PC-9 (cell line): ENCODE measurements at regions not wholly inside any gene's neighbourhood (a gene's known extent, or its start where the extent isn't known, plus 50 kb on each side); places are given as distances from the start of the nearest gene placed in this dataset.
A peak's percentile ranks its signal among the peaks of the same experiment; 100 is the strongest.

ENCODE experiments used
- BruUV-seq: library from RNA; stranded (reverse); fragments of 400-500 nt; replicated peaks from 2 replicates; lab custom pipeline; 2021; lab: Mats Ljungman, UMichigan
- CTCF ChIA-PET: fragments of 300-600 bp; sonication (Branson Sonifier 250); formaldehyde crosslinking; loops from one replicate; lab custom pipeline; 2022; ENCODE audit warnings: antibody characterized with exemption; lab: Charles Lee
- POLR2A ChIA-PET: fragments of 300-600 bp; sonication (Branson Sonifier 250); formaldehyde crosslinking; loops from one replicate; lab custom pipeline; 2022; ENCODE audit warnings: antibody characterized with exemption; ENCODE audit not compliant: unreplicated experiment; lab: Charles Lee
- DNase-seq, 2 experiments: peaks; one replicate each; pipeline versions ENCODE4 v3.0.0 to v3.0.0-alpha.2; 2015 to 2022; ENCODE audit warnings: mixed read lengths in 1 of 2
- H2AFZ ChIP-seq: fragments of 200-600 bp; sonication (generic); 2 replicates; pipeline ENCODE4 v1.8.1; 2017; ENCODE audit warnings: antibody characterized with exemption
- H3F3A ChIP-seq: fragments of 200-600 bp; sonication (generic); 2 replicates; pipeline ENCODE4 v1.8.1; 2017; ENCODE audit warnings: antibody characterized with exemption, mild to moderate bottlenecking, low read depth; ENCODE audit not compliant: insufficient read depth
- H3K27ac ChIP-seq: fragments of 200-600 bp; sonication (generic); 2 replicates; pipeline ENCODE4 v1.6.1; 2016; ENCODE audit warnings: mixed run types
- H3K27me3 ChIP-seq: fragments of 200-600 bp; sonication (generic); 2 replicates; pipeline ENCODE4 v1.6.1; 2016; ENCODE audit warnings: low read depth, mixed run types; ENCODE audit not compliant: insufficient read depth
- H3K36me3 ChIP-seq: fragments of 200-600 bp; sonication (generic); 2 replicates; pipeline ENCODE4 v1.6.1; 2016; ENCODE audit warnings: low read depth, mixed run types
- H3K4me1 ChIP-seq: fragments of 200-600 bp; sonication (generic); replicated peaks from 2 replicates; pipeline ENCODE4 v1.6.1; 2016; ENCODE audit warnings: mixed run types; ENCODE audit not compliant: insufficient read depth
- H3K4me2 ChIP-seq: fragments of 200-600 bp; sonication (generic); 2 replicates; pipeline ENCODE4 v1.6.1; 2017; ENCODE audit warnings: mixed run types
- H3K4me3 ChIP-seq: fragments of 200-600 bp; sonication (generic); 2 replicates; pipeline ENCODE4 v1.6.1; 2016; ENCODE audit warnings: mixed run types
- H3K79me2 ChIP-seq: fragments of 200-600 bp; sonication (generic); 2 replicates; pipeline ENCODE4 v1.6.1; 2017; ENCODE audit warnings: low read depth, mixed run types
- H3K9me2 ChIP-seq: fragments of 200-600 bp; sonication (generic); 2 replicates; pipeline ENCODE4 v1.8.1; 2017; ENCODE audit warnings: mild to moderate bottlenecking; ENCODE audit not compliant: insufficient read depth
- H3K9me3 ChIP-seq: fragments of 200-600 bp; sonication (generic); 2 replicates; pipeline ENCODE4 v1.8.1; 2016; ENCODE audit warnings: low read depth; ENCODE audit not compliant: insufficient read depth
- H4K20me1 ChIP-seq: fragments of 200-600 bp; sonication (generic); 2 replicates; pipeline ENCODE4 v1.8.1; 2017; ENCODE audit not compliant: insufficient read depth
- EZH2 ChIP-seq: fragments of 200-600 bp; sonication (generic); IDR thresholded peaks from 2 replicates; pipeline ENCODE4 v1.8.0; 2017; ENCODE audit warnings: antibody characterized with exemption, low read depth
- intact Hi-C: fragments of 100-400 bp; cut with micrococcal nuclease; formaldehyde crosslinking; loops from one replicate; pipeline ENCODE4 v1.10.0; 2022; ENCODE audit not compliant: unreplicated experiment
- TF ChIP-seq, protein P1 (sequence below): fragments of 200-600 bp; sonication (generic); conservative IDR thresholded peaks from 2 replicates; pipeline ENCODE4 v1.6.1; 2017; ENCODE audit warnings: mixed run types, antibody characterized with exemption, mild to moderate bottlenecking, moderate library complexity

- ChIA-PET POLR2A (no interaction called here), CTCF (no interaction called here)
- H3K27me3 ChIP-seq = no peaks in the 10 kb centered on the region
- H3K9me3 ChIP-seq = no peaks in the 10 kb centered on the region
- intact Hi-C loops = loop anchor here (10.0 kb wide), 1 partner anchor 1260 kb away; no protein-coding TSS in a partner anchor
- H3K4me2 ChIP-seq = no peak overlapping the region
- H3K4me3 ChIP-seq = no peak overlapping the region
- H3F3A ChIP-seq = no peaks in the 10 kb centered on the region
- no peak overlapping the region for H2AFZ ChIP-seq
- H3K4me1 ChIP-seq = no peaks in the 10 kb centered on the region
- H3K79me2 ChIP-seq = no peaks in the 10 kb centered on the region
- no peaks in the 10 kb centered on the region for H3K9me2 ChIP-seq
- BruUV-seq = no TSS peak
- no peak overlapping the region for H3K27ac ChIP-seq
- no peaks in the 10 kb centered on the region for H4K20me1 ChIP-seq
- DNase-seq = no peak
- H3K36me3 ChIP-seq = no peaks in the 10 kb centered on the region
- TF ChIP-seq, protein P1, sequence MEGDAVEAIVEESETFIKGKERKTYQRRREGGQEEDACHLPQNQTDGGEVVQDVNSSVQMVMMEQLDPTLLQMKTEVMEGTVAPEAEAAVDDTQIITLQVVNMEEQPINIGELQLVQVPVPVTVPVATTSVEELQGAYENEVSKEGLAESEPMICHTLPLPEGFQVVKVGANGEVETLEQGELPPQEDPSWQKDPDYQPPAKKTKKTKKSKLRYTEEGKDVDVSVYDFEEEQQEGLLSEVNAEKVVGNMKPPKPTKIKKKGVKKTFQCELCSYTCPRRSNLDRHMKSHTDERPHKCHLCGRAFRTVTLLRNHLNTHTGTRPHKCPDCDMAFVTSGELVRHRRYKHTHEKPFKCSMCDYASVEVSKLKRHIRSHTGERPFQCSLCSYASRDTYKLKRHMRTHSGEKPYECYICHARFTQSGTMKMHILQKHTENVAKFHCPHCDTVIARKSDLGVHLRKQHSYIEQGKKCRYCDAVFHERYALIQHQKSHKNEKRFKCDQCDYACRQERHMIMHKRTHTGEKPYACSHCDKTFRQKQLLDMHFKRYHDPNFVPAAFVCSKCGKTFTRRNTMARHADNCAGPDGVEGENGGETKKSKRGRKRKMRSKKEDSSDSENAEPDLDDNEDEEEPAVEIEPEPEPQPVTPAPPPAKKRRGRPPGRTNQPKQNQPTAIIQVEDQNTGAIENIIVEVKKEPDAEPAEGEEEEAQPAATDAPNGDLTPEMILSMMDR = no peak
- TF ChIP-seq EZH2 = no peak
Observed at GRCh38 chr3:148074946-148075345, 622.8 kb upstream of the AGTR1 start.

GRCh38 chr3:148075771-148076716 is 621.7 kb upstream of the AGTR1 start:
- BruUV-seq = no TSS peak
- Histone ChIP-seq H3K27me3 (no peaks in the 10 kb centered on the region), H3K4me2 (no peak overlapping the region), H3K9me3 (no peaks in the 10 kb centered on the region), H3K4me1 (no peaks in the 10 kb centered on the region), H3K4me3 (no peak overlapping the region), H3K9me2 (no peaks in the 10 kb centered on the region), H3K36me3 (no peaks in the 10 kb centered on the region), H4K20me1 (no peaks in the 10 kb centered on the region), H2AFZ (no peak overlapping the region), H3K79me2 (no peaks in the 10 kb centered on the region), H3K27ac (no peak overlapping the region), H3F3A (no peaks in the 10 kb centered on the region)
- TF ChIP-seq, protein P1 = peak; percentile 53
- no peak for TF ChIP-seq EZH2
- POLR2A ChIA-PET = no interaction called here
- intact Hi-C loops = loop anchor here (2.0 to 10.0 kb wide), 2 partner anchors 955 to 1261 kb away; no protein-coding TSS in a partner anchor
- CTCF ChIA-PET = no interaction called here
- no peak for DNase-seq

- Histone ChIP-seq H3K36me3 (no peaks in the 10 kb centered on the region), H2AFZ (no peak overlapping the region), H3K27ac (no peak overlapping the region), H3K9me3 (no peaks in the 10 kb centered on the region), H3K79me2 (no peaks in the 10 kb centered on the region), H4K20me1 (no peaks in the 10 kb centered on the region), H3K4me3 (no peak overlapping the region), H3K4me1 (no peaks in the 10 kb centered on the region), H3K27me3 (no peaks in the 10 kb centered on the region), H3K4me2 (no peak overlapping the region), H3F3A (no peaks in the 10 kb centered on the region), H3K9me2 (no peaks in the 10 kb centered on the region)
- TF ChIP-seq, protein P1 = peak; percentile 67; the same call in 1 of the 2 replicates
- no peak for TF ChIP-seq EZH2
- no TSS peak for BruUV-seq
- DNase-seq = no peak
- ChIA-PET CTCF (no interaction called here), POLR2A (no interaction called here)
- intact Hi-C loops = loop anchor here (2.0 to 10.0 kb wide), 2 partner anchors 957 to 1263 kb away; no protein-coding TSS in a partner anchor
Observed at GRCh38 chr3:148077318-148077923, 620.3 kb upstream of the AGTR1 start.
